HEK293 (cell line): ENCODE measurements at regions not wholly inside any gene's neighbourhood (a gene's known extent, or its start where the extent isn't known, plus 50 kb on each side); places are given as distances from the start of the nearest gene placed in this dataset.

Source experiments
- MEIS1 ChIP-seq: sonication (generic); formaldehyde crosslinking; IDR thresholded peaks from 2 replicates; pipeline ENCODE4 v1.8.1; 2022; ENCODE audit warnings: missing genetic modification reagents, mild to moderate bottlenecking, borderline replicate concordance
- SP2 ChIP-seq: fragments of 450-650 bp; formaldehyde crosslinking; IDR thresholded peaks from 2 replicates; pipeline ENCODE4 v1.5.1; 2016; ENCODE audit warnings: missing biosample characterization, missing genetic modification characterization
- ZNF121 ChIP-seq: fragments of 450-650 bp; formaldehyde crosslinking; IDR thresholded peaks from 2 replicates; pipeline ENCODE4 v1.5.1; 2016; ENCODE audit warnings: missing biosample characterization, missing genetic modification characterization
- ZNF416 ChIP-seq: fragments of 450-650 bp; formaldehyde crosslinking; IDR thresholded peaks from 2 replicates; pipeline ENCODE4 v1.5.1; 2016; ENCODE audit warnings: missing biosample characterization, missing genetic modification characterization
- TF ChIP-seq, protein P1 (sequence below): fragments of 450-650 bp; formaldehyde crosslinking; IDR thresholded peaks from 2 replicates; pipeline ENCODE4 v1.5.1; 2016; ENCODE audit warnings: missing biosample characterization, missing genetic modification characterization
- TF ChIP-seq, protein P2 (sequence below): fragments of 450-650 bp; formaldehyde crosslinking; IDR thresholded peaks from 2 replicates; pipeline ENCODE4 v1.5.1; 2016; ENCODE audit warnings: missing biosample characterization, missing genetic modification characterization
- TF ChIP-seq, protein P3 (sequence below): fragments of 450-650 bp; formaldehyde crosslinking; IDR thresholded peaks from 2 replicates; pipeline ENCODE4 v1.5.1; 2016; ENCODE audit warnings: missing biosample characterization, missing genetic modification characterization, low read depth
- TF ChIP-seq, protein P4 (sequence below): fragments of 450-650 bp; formaldehyde crosslinking; IDR thresholded peaks from 2 replicates; pipeline ENCODE4 v1.5.1; 2016; ENCODE audit warnings: missing biosample characterization, missing genetic modification characterization

DNA sequence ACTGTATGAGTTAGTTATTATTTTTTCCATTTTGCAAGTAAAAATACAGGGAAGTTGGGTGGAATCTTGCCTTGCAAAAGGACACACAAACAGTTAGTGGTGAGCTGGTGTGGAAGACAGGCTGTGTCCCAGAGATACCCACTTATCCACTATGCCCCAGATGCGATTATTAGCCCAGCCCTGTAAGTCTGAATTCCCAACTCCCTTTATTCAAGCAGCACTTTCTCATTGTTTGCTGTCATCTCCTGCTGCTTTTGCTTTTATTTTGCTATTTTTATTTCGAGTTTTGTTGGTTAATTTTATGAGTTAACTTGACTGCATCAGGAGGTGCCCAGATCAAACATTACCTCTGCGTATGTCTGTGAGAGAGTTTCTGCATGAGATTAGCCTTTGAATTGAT, 239.4 kb downstream of the DOK5 start:
- TF ChIP-seq, protein P1, sequence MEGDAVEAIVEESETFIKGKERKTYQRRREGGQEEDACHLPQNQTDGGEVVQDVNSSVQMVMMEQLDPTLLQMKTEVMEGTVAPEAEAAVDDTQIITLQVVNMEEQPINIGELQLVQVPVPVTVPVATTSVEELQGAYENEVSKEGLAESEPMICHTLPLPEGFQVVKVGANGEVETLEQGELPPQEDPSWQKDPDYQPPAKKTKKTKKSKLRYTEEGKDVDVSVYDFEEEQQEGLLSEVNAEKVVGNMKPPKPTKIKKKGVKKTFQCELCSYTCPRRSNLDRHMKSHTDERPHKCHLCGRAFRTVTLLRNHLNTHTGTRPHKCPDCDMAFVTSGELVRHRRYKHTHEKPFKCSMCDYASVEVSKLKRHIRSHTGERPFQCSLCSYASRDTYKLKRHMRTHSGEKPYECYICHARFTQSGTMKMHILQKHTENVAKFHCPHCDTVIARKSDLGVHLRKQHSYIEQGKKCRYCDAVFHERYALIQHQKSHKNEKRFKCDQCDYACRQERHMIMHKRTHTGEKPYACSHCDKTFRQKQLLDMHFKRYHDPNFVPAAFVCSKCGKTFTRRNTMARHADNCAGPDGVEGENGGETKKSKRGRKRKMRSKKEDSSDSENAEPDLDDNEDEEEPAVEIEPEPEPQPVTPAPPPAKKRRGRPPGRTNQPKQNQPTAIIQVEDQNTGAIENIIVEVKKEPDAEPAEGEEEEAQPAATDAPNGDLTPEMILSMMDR (tag by site-specific recombination): no peak
- no peak for TF ChIP-seq ZNF416 (tag by site-specific recombination)
- TF ChIP-seq ZNF121 (tag by site-specific recombination): no peak
- no peak for TF ChIP-seq SP2 (tag by site-specific recombination)
- TF ChIP-seq, protein P2, sequence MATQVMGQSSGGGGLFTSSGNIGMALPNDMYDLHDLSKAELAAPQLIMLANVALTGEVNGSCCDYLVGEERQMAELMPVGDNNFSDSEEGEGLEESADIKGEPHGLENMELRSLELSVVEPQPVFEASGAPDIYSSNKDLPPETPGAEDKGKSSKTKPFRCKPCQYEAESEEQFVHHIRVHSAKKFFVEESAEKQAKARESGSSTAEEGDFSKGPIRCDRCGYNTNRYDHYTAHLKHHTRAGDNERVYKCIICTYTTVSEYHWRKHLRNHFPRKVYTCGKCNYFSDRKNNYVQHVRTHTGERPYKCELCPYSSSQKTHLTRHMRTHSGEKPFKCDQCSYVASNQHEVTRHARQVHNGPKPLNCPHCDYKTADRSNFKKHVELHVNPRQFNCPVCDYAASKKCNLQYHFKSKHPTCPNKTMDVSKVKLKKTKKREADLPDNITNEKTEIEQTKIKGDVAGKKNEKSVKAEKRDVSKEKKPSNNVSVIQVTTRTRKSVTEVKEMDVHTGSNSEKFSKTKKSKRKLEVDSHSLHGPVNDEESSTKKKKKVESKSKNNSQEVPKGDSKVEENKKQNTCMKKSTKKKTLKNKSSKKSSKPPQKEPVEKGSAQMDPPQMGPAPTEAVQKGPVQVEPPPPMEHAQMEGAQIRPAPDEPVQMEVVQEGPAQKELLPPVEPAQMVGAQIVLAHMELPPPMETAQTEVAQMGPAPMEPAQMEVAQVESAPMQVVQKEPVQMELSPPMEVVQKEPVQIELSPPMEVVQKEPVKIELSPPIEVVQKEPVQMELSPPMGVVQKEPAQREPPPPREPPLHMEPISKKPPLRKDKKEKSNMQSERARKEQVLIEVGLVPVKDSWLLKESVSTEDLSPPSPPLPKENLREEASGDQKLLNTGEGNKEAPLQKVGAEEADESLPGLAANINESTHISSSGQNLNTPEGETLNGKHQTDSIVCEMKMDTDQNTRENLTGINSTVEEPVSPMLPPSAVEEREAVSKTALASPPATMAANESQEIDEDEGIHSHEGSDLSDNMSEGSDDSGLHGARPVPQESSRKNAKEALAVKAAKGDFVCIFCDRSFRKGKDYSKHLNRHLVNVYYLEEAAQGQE (tag by site-specific recombination): no peak
- TF ChIP-seq, protein P3, sequence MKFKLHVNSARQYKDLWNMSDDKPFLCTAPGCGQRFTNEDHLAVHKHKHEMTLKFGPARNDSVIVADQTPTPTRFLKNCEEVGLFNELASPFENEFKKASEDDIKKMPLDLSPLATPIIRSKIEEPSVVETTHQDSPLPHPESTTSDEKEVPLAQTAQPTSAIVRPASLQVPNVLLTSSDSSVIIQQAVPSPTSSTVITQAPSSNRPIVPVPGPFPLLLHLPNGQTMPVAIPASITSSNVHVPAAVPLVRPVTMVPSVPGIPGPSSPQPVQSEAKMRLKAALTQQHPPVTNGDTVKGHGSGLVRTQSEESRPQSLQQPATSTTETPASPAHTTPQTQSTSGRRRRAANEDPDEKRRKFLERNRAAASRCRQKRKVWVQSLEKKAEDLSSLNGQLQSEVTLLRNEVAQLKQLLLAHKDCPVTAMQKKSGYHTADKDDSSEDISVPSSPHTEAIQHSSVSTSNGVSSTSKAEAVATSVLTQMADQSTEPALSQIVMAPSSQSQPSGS (tag by site-specific recombination): no peak
- TF ChIP-seq, protein P4, sequence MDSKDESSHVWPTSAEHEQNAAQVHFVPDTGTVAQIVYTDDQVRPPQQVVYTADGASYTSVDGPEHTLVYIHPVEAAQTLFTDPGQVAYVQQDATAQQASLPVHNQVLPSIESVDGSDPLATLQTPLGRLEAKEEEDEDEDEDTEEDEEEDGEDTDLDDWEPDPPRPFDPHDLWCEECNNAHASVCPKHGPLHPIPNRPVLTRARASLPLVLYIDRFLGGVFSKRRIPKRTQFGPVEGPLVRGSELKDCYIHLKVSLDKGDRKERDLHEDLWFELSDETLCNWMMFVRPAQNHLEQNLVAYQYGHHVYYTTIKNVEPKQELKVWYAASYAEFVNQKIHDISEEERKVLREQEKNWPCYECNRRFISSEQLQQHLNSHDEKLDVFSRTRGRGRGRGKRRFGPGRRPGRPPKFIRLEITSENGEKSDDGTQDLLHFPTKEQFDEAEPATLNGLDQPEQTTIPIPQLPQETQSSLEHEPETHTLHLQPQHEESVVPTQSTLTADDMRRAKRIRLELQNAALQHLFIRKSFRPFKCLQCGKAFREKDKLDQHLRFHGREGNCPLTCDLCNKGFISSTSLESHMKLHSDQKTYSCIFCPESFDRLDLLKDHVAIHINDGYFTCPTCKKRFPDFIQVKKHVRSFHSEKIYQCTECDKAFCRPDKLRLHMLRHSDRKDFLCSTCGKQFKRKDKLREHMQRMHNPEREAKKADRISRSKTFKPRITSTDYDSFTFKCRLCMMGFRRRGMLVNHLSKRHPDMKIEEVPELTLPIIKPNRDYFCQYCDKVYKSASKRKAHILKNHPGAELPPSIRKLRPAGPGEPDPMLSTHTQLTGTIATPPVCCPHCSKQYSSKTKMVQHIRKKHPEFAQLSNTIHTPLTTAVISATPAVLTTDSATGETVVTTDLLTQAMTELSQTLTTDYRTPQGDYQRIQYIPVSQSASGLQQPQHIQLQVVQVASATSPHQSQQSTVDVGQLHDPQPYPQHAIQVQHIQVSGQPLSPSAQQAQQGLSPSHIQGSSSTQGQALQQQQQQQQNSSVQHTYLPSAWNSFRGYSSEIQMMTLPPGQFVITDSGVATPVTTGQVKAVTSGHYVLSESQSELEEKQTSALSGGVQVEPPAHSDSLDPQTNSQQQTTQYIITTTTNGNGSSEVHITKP (tag by site-specific recombination): no peak
- TF ChIP-seq MEIS1: no peak
